ENCODE measurements at regions not wholly inside any gene's neighbourhood (a gene's known extent, or its start where the extent isn't known, plus 50 kb on each side); places are given as distances from the start of the nearest gene placed in this dataset.

GRCh38 chr21:28342212-28342810 lies 650.4 kb downstream of the LTN1 start:
- DNase-seq (ENCODE audit: low spot score) = no peak

DNA sequence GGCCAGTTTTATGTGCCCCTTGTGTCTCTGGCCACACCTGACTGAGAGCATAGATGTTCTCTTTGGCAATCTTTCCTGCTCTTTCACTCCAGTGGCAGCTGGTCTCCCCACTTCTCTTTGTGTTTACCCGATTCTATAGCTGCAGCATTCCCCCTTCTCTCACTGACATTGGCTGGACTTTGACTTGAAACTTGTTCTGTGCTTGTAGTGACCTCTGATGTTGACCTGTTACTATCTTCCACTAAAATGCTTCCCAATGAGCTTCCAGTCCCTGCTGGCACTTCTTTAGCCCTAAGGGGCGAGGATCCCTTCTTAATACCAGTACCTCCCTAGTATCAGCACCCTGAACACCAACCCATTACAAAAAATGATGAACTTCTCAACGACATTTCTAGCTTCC lies 653.3 kb downstream of the LTN1 start:
- DNase-seq (ENCODE audit: low spot score) = no peak

DNA sequence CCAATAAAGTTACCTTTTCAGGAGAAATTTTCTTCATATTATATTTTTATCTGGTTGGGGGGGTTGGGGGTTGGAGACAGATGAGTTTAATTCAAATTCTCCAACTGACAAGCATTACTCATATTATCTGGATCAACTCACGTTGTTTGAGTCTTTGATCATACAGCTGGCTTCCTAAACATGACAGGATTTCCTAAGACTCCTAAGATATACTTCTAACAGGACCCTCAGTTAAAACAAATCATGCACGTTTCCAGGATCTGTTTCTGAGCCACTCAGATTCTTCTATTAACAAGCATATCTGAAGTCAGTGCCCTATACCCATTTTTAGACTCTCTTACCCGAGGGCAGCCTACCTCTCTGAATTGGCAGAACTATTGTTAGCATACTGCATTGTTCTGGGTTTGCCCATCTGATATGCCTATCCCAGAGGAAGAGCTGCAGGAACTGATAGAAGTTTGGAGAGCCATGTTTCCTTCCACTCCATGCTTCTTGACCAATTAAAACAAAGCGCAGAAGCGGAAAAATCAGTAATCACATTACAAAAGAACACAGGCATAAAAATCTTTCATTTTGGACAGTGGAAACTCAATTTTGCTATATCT lies 653.9 kb downstream of the LTN1 start:
- no peak for DNase-seq (ENCODE audit: low spot score)

DNA sequence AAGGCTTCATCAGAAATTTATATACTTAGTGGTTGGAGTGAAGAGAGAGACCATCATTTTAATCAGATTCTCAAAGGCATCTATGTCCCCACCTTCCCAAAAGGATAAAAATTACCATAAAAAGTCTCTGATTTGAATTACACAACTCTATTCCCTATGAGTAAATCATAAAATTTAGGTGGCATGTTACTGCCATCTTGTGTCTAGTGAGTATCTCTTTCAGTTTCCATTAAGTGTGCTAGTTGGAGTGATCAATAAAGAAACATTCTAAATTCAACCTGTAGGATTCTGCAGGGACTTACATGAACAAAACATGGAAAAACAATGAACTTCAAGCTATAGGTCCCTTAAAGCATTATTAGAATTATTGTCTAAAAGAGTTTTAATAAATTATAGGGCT lies 655.4 kb downstream of the LTN1 start:
- DNase-seq (ENCODE audit: low spot score) = peak; percentile 37

DNA sequence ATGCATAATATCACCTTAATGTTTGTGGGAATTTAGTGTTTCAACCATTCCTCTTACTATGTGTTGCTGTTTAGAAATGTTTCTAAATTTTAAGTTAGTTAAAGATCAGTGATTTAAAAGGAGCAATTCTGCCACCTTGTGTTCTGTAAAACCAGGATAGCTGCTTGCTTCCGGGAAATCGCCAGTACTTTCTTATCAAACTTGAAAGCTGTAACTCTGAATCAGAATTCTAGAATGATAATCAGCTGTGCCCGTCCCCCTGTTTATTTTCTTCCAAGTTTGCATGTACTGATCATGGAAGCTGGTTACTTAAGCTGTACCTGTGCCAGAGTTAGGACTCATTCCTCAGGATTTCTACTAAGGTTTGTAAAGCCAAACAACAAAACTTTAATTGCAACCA lies 656.4 kb downstream of the LTN1 start:
- peak; percentile 25 for DNase-seq (ENCODE audit: low spot score)

GRCh38 chr21:28334407-28334806 lies 658.3 kb downstream of the LTN1 start:
- DNase-seq (ENCODE audit: low spot score) = no peak

- DNase-seq (ENCODE audit: low spot score) = no peak
These were observed 659.0 kb downstream of the LTN1 start for GRCh38 chr21:28333578-28334075.

- no peak for DNase-seq (ENCODE audit: low spot score)
These were observed 659.9 kb downstream of the LTN1 start for GRCh38 chr21:28332796-28333195.

DNA sequence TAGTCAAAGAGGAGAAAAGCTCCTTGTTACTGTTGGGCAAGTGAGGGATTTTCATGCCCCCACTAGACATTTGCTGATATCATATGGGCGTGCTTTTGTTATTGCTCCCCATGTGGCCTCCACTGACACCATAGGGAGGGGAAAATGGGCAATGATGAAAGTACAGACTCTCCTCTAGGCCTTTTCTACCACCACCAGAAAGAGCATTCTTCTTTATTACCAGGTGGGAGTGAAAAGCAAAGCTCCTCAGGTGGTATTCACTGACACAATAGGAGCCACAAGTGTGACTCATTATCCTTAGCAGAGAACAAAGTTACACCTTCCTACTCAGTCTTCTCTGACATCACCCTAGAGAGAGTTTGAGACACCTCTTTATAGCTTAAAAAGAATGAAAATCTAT lies 667.1 kb downstream of the LTN1 start:
- no peak for DNase-seq (ENCODE audit: low spot score)

DNA sequence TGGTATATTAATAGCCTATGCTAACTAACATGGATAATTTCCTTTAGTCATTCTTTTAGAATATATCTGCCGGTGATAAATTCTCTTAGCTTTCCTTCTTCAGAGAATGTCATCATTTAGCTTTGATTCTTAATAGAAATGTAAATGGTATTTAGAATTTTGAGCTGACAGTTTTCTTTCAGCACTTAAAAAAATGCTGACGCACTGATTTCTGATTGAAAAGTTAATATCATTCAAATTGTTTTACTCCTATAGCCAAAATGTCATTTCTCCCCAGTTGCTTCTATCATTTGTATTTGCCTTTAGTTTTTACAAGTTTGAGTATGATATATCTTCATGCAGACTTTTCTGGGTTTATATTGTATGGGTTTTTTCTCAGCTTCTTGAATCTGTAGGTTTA lies 668.0 kb downstream of the LTN1 start:
- no peak for DNase-seq (ENCODE audit: low spot score)

- no peak for DNase-seq (ENCODE audit: low spot score)
These were observed 675.3 kb downstream of the LTN1 start for GRCh38 chr21:28317177-28317950.

DNA sequence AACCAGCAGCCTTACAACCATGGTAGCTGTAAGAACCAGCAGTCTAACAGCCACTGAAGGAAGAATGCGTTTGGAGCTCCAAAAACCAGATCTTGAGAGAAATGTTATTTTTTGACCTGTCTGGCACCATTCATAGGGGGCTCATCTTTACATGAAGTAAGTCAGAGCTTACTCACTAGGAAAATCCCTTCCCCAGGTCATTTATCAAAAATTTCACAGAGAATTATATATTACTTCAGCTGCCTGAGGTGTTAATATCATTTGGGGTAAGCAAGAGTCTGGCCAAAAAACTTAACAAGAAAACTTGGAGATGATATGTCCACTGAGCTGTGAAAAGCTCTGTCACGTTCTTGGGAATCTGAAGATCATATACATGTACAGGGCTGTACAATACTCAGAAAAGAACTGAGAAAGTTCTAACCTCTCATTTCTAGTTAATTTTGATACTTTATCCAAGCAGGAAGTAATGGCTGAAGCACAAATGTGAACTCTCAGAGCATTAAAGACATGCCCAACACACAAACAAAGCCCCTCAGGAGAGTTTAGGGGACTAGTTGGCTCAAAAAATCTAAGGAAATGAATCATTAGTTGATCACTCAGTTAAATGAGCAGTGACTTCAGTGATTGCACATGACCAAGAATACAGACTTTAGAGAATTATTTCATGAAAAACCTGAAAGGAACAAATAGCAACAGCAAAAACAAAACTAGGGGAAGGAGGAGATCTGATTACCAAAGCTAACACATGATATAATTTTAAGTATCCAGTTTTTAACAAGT lies 681.1 kb downstream of the LTN1 start:
- DNase-seq (ENCODE audit: low spot score) = no peak

DNA sequence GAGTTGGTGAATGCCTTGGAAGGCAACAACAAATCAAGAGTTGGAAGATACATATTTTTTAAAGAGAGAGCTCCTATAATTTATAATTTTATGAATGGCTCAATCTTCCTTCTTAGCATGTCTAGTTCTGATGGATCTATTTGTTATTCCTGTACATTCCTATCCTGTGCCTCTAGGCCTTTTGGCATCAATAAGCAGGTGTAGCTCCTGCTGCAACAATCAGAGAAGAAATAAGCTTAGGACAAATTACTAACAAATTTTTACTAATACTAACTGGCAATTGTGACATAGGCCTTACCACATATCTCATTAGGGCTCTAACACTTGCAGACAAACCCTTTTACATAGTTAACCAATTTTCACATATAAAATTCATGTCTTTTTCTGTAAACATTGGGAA lies 682.0 kb downstream of the LTN1 start:
- no peak for DNase-seq (ENCODE audit: low spot score)

GRCh38 chr21:28310171-28310685 lies 682.4 kb downstream of the LTN1 start:
- no peak for DNase-seq (ENCODE audit: low spot score)

GRCh38 chr21:28309596-28309995 lies 683.1 kb downstream of the LTN1 start:
- no peak for DNase-seq (ENCODE audit: low spot score)

DNA sequence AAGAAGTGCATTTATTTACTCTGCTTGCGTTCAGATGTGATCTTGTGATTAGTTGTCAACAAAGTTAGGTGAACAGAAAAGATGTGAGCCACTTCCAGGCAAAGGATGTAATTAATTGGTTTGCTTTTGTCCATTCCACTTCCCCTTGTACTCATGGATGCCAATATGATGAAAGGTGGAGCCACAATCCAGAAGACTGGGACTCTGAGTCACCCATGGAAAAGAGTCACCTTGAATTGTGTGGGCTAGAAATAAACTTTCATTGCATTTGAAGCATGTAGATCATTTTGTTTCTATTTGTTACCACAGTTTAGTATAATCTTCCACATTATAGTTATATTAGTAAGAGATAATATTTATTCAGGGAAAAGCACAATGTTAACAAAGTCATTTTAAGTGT lies 684.2 kb downstream of the LTN1 start:
- DNase-seq (ENCODE audit: low spot score) = no peak

DNA sequence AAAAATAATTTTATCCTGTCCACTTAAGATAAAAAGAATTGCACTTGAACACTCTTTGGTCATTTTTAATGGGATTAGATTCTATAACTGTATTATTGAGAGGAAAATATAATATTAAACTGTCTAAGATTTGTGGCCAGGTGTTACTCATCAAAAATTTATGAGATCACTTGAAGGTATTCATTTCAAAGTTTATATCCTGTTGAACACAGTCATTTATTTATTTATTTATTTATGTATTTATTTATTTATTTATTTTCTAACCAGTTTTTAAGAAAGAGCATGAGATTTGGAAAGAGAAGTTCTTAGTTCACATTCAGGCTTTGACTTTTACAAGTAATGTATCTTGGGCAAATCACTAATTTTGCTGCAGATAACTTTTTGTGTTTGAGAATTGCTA lies 692.7 kb downstream of the LTN1 start:
- no peak for DNase-seq (ENCODE audit: low spot score)

GRCh38 chr21:28298251-28298672 lies 694.4 kb downstream of the LTN1 start:
- no peak for DNase-seq (ENCODE audit: low spot score)

- no peak for DNase-seq (ENCODE audit: low spot score)
These were observed 698.6 kb downstream of the LTN1 start for GRCh38 chr21:28294051-28294450.

GRCh38 chr21:28283641-28284490 lies 708.8 kb downstream of the LTN1 start:
- DNase-seq (ENCODE audit: low spot score) = no peak

DNA sequence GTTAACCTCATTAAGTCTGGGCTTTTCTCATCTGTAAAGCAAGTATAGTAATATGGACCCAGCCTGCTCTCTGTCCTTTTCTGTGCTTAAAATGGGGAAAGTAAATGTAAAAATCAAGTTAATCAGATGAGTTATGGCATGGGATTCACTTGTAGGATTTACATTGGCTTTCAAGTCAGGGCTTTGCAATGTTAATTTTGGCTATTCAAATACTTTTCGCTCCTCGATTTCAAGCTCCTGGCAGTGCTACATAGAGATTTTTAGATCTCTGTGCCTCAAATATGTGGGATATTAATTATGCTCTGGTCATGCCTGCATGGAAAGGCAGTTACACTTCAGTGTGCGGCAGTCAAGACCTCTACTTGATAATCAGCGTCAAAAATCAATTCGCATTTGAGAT lies 709.8 kb downstream of the LTN1 start:
- no peak for DNase-seq (ENCODE audit: low spot score)
